Mesenchymal stem cell (in vitro differentiated cells and primary cell): ENCODE measurements at regions not wholly inside any gene's neighbourhood (a gene's known extent, or its start where the extent isn't known, plus 50 kb on each side); places are given as distances from the start of the nearest gene placed in this dataset. TPM values are rescaled to one million over a fixed set of nuclear protein-coding genes. Genes with fewer than 3 reads are reported as not detected.

Experiments
- DNase-seq: peaks from one replicate; pipeline ENCODE4 v3.0.0-alpha.2; 2013
- H2AFZ ChIP-seq: one replicate; pipeline ENCODE4 v1.6.1; 2013; ENCODE audit warnings: low read depth, mild to moderate bottlenecking, control low read depth, inconsistent platforms, low read length, moderate library complexity
- H2AK5ac ChIP-seq: 2 replicates; pipeline ENCODE4 v1.6.1; 2013; ENCODE audit warnings: low read length, moderate library complexity, mild to moderate bottlenecking, inconsistent platforms; ENCODE audit not compliant: severe bottlenecking
- H2BK120ac ChIP-seq: one replicate; pipeline ENCODE4 v1.6.1; 2013; ENCODE audit warnings: low read depth, mild to moderate bottlenecking, inconsistent platforms, low read length, moderate library complexity
- H2BK12ac ChIP-seq, 2 experiments: one replicate each; pipeline ENCODE4 v1.6.1; 2013; ENCODE audit warnings: inconsistent platforms in 2 of 2, low read length in 2 of 2, mild to moderate bottlenecking in 2 of 2, moderate library complexity in 2 of 2, control low read depth in 1 of 2
- H2BK15ac ChIP-seq: one replicate; pipeline ENCODE4 v1.6.1; 2013; ENCODE audit warnings: mild to moderate bottlenecking, low read depth, inconsistent platforms; ENCODE audit not compliant: poor library complexity, severe bottlenecking
- H2BK5ac ChIP-seq: 2 replicates; pipeline ENCODE4 v1.6.1; 2013; ENCODE audit warnings: low read depth, mild to moderate bottlenecking, low read length, control low read depth, inconsistent platforms; ENCODE audit not compliant: poor library complexity, severe bottlenecking
- H3K14ac ChIP-seq, 2 experiments: one replicate each; pipeline ENCODE4 v1.6.1; 2013; ENCODE audit warnings: inconsistent platforms in 2 of 2, low read length in 2 of 2, control low read depth in 1 of 2, mild to moderate bottlenecking in 1 of 2, moderate library complexity in 1 of 2
- H3K18ac ChIP-seq, 2 experiments: one replicate each; pipeline ENCODE4 v1.6.1; 2013; ENCODE audit warnings: inconsistent platforms in 2 of 2, low read length in 2 of 2, control low read depth in 1 of 2, low read depth in 1 of 2, mild to moderate bottlenecking in 1 of 2
- H3K23ac ChIP-seq, 2 experiments: one replicate each; pipeline ENCODE4 v1.6.1; 2013; ENCODE audit warnings: inconsistent platforms in 2 of 2, low read length in 2 of 2, mild to moderate bottlenecking in 2 of 2, moderate library complexity in 2 of 2, control low read depth in 1 of 2
- H3K27ac ChIP-seq: 2 replicates; pipeline ENCODE4 v1.5.1; 2013; ENCODE audit warnings: mild to moderate bottlenecking, moderate library complexity, low read length, control low read depth, inconsistent platforms; ENCODE audit not compliant: poor library complexity, severe bottlenecking
- H3K27me3 ChIP-seq, 2 experiments: 2 replicates each; pipeline versions ENCODE4 v1.6.1 to v1.7.0; 2013; ENCODE audit warnings: low read length in 2 of 2, mild to moderate bottlenecking in 2 of 2, moderate library complexity in 2 of 2, control low read depth in 1 of 2, inconsistent platforms in 1 of 2; ENCODE audit not compliant: control insufficient read depth in 1 of 2, insufficient read depth in 1 of 2
- H3K36me3 ChIP-seq, 2 experiments: 2 replicates each; pipeline versions ENCODE4 v1.6.1 to v1.7.0; 2013; ENCODE audit warnings: low read length in 2 of 2, control low read depth in 1 of 2, inconsistent platforms in 1 of 2, low read depth in 1 of 2, mild to moderate bottlenecking in 1 of 2; ENCODE audit not compliant: insufficient read depth in 2 of 2, control insufficient read depth in 1 of 2
- H3K4ac ChIP-seq, 2 experiments: one replicate each; pipeline ENCODE4 v1.6.1; 2013; ENCODE audit warnings: inconsistent platforms in 2 of 2, low read length in 2 of 2, mild to moderate bottlenecking in 2 of 2, moderate library complexity in 2 of 2, control low read depth in 1 of 2, low read depth in 1 of 2
- H3K4me1 ChIP-seq: 2 replicates; pipeline ENCODE4 v1.6.1; 2013; ENCODE audit warnings: low read depth, low read length, control low read depth; ENCODE audit not compliant: control insufficient read depth, insufficient read depth
- H3K4me2 ChIP-seq: 2 replicates; pipeline ENCODE4 v1.6.1; 2013; ENCODE audit warnings: low read length, mild to moderate bottlenecking, inconsistent platforms; ENCODE audit not compliant: poor library complexity, severe bottlenecking
- H3K4me3 ChIP-seq, 2 experiments: 2 replicates each; pipeline versions ENCODE4 v1.5.1 to v1.7.0; 2013; ENCODE audit warnings: low read length in 2 of 2, mild to moderate bottlenecking in 2 of 2, control low read depth in 1 of 2, low read depth in 1 of 2; ENCODE audit not compliant: insufficient read depth in 1 of 2
- H3K79me1 ChIP-seq: replicated peaks from 2 replicates; pipeline ENCODE4 v1.6.1; 2013; ENCODE audit warnings: mild to moderate bottlenecking, control low read depth, low read length, inconsistent platforms; ENCODE audit not compliant: poor library complexity, severe bottlenecking
- H3K9ac ChIP-seq: 2 replicates; pipeline ENCODE4 v1.7.0; 2013; ENCODE audit warnings: mild to moderate bottlenecking, low read length, moderate library complexity
- H3K9me3 ChIP-seq: 2 replicates; pipeline ENCODE4 v1.7.0; 2013; ENCODE audit warnings: mild to moderate bottlenecking, low read length; ENCODE audit not compliant: control insufficient read depth
- H4K8ac ChIP-seq: one replicate; pipeline ENCODE4 v1.6.1; 2013; ENCODE audit warnings: inconsistent platforms, mild to moderate bottlenecking, low read length, moderate library complexity
- H4K91ac ChIP-seq: one replicate; pipeline ENCODE4 v1.6.1; 2013; ENCODE audit warnings: mild to moderate bottlenecking, low read length, inconsistent platforms
- WGBS: methylation state at CpG from one replicate; pipeline ENCODE4 v1.1.7; 2013; ENCODE audit warnings: mixed read lengths; 5-methylcytosine and 5-hydroxymethylcytosine counted together
- small RNA-seq: library from polyadenylated mRNA; stranded (forward); fragments of <200 nt; extraction: miRNeasy Mini kit (QIAGEN cat#:217004); gene quantifications from one replicate; pipeline ENCODE3, GENCODE V24; 2013; ENCODE audit warnings: low read depth

DNA sequence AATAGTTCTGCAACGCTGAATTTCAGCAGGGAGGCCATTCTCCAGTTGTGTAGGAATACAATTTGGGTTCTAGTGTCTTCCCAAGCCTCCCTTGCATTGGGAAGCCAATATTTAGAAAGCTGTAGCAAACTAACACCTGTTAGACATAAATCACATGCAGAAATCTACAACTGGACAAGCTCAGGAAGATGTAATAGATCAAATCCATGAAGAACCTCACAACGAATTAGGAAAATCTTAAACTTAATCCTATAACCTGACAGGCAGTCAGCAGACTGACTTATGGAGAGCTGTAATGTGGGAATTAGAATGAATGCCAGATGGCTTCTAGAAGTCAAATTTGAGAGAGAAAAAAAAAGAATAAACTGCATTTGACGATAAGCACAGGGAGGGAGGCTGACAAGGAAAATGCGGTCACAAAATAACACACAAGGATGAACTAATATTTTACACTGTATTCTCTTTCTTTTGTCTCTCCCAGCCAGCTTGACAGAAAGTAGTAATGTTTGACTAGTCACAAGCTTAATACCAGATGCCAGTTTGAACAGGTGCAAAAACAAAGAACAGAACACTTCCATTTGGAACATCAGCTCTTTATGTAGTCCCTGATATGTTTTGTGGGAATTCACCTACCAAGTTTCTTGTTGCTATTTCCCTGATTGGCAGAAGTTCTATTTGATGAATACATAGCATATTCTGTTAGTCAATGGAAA is 50.8 kb upstream of the FANCL start:
- H3K27ac ChIP-seq, result no peak overlapping the region
- H3K36me3 ChIP-seq, result no peaks in the 10 kb centered on the region
- no peak overlapping the region for H2BK15ac ChIP-seq
- no peak overlapping the region for H3K4ac ChIP-seq
- no peaks in the 10 kb centered on the region for H3K79me1 ChIP-seq
- no peak overlapping the region for H3K23ac ChIP-seq
- no peak overlapping the region for H4K91ac ChIP-seq
- no peak overlapping the region for H2AFZ ChIP-seq
- no peak overlapping the region for H3K4me2 ChIP-seq
- no peak for DNase-seq
- no peak overlapping the region for H3K9ac ChIP-seq
- no peaks in the 10 kb centered on the region for H3K4me1 ChIP-seq
- H3K27me3 ChIP-seq, result no peaks in the 10 kb centered on the region
- H3K18ac ChIP-seq, result no peak overlapping the region
- H3K4me3 ChIP-seq, result no peak overlapping the region
- no peak overlapping the region for H2BK12ac ChIP-seq
- H2BK5ac ChIP-seq, result no peak overlapping the region
- no peak overlapping the region for H4K8ac ChIP-seq
- H2AK5ac ChIP-seq, result no peak overlapping the region
- H3K9me3 ChIP-seq, result no peaks in the 10 kb centered on the region
- 75% methylated on average over 3 of the region's 4 CpGs for WGBS
- H2BK120ac ChIP-seq, result no peak overlapping the region
- no peak overlapping the region for H3K14ac ChIP-seq

Small RNA genes lying in the stretch of these regions (small RNA-seq; reads per million reads assigned to genes)
- gene AC007179.3 (not detected), gene MIR4432 (not detected), gene RNA5SP94 (not detected), gene RNU1-32P (not detected), gene RNU6-508P (not detected)
